ENCODE measurements at regions not wholly inside any gene's neighbourhood (a gene's known extent, or its start where the extent isn't known, plus 50 kb on each side); places are given as distances from the start of the nearest gene placed in this dataset.

DNA sequence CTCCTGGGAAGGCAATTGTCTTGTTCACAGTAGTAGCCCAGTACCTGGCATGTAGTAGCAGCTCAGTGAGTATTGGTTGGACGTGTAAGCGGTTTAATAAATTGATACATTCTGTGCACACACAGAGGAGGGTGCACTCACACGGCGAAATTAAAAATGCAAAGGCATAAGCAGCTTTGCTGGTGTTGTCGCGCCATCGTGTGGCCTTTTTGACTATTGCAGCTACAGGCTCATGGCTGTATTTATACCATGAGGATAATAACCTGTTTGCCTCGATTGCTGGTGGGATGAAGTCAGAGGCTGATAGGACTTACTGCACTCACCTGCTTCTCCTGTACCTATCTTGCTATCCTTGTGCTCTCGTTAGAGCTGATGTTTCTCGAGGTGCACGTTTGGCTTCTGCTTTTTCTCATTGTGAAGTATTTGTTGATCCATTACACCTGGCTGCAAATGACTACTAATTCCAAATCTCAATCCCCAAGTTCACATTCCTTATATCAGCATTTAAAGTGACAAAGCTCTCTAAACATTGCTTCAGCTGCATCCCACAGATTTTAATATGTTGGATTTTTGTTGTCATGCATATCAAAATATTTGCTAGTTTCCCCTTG is 61.5 kb downstream of the TBXT start:
- peak; percentile 6 for DNase-seq

DNA sequence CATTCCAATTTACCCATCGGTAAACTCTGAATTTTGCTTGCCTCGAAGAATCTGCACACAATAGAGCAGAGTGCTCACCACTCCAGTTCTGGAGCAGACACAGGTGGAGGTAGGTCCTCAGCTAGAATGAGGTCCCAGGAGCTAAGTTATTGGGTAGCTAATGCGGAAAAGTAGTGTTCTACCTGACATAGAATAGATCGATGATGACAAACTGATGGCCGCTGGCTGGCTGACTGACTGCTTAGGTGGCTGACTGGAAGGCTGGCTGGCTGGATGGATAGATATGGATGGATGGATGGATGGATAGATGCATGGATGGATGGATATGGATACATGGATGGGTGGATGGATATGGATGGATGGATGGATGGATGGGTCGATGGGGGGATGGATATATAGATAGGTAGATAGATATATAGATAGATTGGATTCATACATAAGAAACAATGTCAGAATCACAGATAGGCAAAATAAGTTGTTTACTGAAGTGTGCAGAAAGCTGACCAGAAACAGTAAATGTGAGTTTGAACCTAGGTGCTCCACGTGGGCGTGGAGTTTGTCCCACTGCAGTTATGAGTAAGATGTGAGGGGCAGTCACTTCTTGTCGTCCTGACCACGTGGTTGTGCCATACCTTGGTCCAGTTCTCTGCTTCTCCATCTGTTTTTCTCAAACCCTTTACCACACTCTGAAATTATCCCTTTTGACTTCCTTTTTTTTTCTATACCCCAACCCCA is 62.1 kb downstream of the TBXT start:
- DNase-seq, result no peak

DNA sequence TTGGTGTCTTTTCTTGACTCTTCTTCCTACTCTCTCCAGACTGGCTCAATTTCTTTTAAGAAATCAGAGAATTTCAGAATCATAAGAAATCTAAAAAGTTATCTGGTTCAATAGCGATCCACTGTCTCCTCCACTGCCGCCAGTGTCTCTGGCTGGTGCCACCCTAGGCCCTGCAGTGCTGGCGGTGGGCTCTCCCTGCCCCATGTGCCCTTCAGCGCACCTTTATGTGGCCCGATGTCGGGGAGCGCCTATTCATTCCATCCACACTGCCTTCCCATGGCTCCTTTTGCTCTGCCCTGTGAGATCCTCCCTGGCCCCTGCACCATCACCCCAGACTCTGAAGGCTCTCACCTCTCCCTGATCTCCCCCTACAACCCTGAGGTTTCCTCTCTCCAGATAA is 62.8 kb downstream of the TBXT start:
- no peak for DNase-seq

DNA sequence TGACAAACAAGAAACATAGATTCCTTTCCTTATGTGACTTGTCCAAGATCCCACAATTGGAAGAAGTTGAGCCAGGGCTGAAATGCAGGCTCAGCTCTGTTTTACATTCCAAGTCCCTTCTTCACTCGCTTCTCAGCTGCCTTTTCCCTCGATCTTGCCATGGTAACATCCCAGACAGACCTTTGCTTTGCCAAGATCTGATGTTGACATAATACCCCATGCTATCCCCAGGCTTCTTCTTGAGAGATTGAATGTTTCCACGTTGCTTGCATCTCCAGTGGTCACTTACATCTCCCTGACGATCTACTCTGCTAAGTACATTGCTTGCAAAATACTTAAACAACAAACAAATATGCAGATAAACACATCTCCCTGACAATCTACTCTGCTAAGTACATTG is 63.5 kb downstream of the TBXT start:
- DNase-seq, result no peak

DNA sequence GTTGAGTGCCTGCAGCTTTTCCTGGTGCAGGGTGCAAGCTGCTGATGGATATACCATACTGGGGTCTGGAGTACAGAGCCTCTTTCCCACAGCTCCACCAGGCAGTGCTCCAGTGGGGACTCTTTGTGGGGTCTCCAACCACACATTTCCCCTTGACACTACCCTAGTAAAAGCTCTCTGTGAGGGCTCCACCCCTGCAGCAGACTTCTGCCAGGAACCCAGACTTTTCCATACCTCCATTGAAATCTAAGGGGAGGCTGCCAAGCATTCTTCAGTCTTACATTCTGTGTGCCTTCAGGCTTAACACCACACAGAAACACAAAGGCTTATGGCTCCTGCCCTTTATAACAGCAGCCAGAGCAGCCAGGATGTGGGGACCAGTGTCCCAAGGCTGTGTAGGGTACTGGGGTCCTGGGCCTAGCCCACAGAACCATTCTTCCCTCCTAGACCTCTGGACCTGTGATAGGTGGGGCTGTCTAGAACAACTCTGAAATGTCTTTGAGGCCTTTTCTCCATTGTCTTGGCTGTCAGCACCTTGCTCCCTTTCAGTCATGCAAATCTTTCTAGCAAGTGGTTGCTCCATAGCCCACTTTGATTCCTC is 65.7 kb downstream of the TBXT start:
- DNase-seq, result no peak

DNA sequence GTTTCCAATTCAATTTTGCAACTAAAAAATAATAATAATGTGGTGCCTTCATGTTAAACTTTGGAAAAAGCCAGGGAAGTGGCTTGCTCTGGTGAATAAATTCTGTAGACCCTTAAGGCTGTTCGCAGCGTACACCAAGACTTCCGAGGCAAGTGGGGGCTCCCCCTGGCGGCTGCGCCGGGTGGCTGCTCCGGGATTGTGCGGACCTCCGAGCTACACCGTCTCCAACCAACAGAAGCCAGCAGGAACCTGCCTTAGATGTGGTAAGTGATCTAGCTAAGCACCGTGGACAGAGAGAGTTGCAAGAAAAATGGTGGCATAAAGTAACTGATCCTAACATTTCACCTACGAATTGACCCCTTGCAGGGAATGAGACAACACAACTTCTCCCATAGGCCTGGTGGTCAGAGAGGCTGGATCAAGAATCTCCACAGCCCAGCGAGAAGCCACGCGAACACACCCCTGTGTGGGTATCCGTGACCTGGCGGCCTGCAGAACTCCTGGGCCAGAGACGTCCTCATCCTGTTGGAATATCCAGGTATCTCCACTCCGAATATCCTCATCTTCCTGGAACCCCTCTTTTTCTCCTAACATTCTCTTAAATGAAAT is 69.6 kb downstream of the TBXT start:
- no peak for DNase-seq

DNA sequence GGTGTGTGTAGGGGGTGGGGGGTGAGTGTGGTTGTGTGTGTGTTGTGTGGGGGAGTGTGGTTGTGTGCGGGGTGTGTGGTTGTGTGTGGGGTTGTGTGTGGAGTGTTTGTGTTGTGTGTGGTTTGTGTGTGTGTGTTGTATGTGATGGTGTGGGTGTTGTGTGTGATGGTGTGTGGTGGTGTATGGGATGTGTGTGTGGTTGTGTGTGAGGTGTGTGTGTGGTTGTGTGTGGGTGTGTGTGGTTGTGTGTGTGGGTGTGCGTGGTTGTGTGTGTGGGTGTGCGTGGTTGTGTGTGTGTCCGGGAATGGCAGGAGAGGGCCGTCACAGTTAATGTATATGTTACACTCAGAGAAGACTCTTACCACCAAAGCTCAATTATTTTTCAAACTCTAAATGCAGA is 79.8 kb downstream of the TBXT start:
- DNase-seq, result no peak

DNA sequence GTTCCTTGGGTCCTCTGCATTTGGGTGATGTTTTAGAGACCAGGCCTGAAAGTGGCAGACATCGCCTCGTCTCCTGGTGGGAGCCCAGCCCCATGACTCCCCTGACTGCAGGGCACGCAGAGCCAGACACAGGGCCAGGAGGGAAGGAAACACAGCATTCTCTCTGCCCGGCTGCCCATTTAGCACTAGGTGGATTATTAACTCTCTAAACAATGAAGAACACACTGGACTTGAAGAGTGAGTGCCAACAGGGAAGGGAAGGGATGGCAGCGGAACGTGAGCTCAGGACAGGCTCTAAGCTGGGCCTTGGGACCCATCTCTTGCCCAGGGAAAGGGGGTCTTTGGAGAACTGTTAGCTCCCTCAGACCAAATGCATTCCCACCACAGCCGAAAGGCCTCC is 80.4 kb downstream of the TBXT start:
- no peak for DNase-seq

GRCh38 chr6:166085500-166085899 is 82.2 kb downstream of the TBXT start:
- DNase-seq, result no peak

- no peak for DNase-seq
Measured at GRCh38 chr6:166084951-166085350, 82.7 kb downstream of the TBXT start.

GRCh38 chr6:166079841-166080240 is 87.8 kb downstream of the TBXT start:
- DNase-seq, result no peak

DNA sequence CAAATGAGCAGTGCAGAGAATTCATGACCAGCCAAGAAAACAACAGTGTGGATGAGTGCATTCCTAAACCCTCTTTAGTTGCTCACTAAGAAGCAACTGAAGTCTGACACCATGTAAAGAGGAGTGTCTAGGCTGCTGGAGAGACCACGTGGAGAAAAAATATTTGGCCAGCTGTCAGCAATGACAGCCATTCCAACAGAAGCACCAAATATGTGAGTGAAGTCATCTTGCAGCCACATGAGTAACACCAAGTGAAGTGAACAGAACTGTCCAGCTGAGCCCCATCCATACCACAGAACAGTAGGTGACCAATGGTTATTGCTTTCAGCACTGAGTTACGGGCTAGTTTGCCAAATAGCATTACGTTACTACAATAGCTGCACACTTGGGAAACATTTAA is 89.4 kb downstream of the TBXT start:
- DNase-seq, result no peak

DNA sequence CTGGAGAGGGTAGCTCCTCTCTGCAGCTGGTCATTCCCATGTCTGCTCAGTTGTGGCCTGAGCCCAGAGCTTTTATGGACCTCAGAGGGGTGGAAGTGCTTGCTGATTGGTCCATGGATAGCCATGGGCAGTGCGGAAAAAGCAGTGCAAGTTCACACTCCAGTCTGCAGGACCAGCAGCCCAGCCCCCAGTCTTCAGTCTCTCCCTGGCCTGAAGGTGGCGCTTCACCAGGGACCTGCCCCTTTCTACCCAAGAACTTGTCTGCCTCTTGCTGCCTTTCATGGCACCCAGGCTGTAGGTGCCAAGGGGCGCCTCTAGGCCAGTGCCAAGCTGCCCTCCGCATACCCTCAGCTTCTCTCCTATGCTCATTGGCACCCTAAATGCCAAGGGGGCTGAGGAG is 91.0 kb downstream of the TBXT start:
- no peak for DNase-seq

GRCh38 chr6:166075925-166076324 is 91.7 kb downstream of the TBXT start:
- DNase-seq, result no peak

DNA sequence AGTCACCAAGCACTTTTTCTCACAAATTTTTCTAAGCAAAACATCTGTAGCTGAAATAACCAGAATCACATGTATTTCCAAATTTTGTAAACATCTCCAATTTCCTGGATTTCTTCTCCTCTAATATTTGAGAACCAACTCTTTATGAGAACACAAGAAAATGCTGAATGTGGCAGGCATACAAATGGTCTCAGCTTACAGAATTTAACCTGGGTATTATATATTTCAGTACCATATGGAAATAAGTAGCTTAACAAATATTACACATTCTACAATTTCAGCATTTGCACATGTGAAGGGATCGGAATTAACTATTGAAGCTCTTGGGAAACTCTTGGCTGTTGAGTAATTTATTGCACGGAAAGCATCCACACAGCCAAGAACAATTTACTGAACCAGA is 92.5 kb downstream of the TBXT start:
- DNase-seq, result no peak

GRCh38 chr6:166073082-166073481 is 94.6 kb downstream of the TBXT start:
- DNase-seq, result no peak

GRCh38 chr6:166068768-166069167 is 98.9 kb downstream of the TBXT start:
- no peak for DNase-seq

DNA sequence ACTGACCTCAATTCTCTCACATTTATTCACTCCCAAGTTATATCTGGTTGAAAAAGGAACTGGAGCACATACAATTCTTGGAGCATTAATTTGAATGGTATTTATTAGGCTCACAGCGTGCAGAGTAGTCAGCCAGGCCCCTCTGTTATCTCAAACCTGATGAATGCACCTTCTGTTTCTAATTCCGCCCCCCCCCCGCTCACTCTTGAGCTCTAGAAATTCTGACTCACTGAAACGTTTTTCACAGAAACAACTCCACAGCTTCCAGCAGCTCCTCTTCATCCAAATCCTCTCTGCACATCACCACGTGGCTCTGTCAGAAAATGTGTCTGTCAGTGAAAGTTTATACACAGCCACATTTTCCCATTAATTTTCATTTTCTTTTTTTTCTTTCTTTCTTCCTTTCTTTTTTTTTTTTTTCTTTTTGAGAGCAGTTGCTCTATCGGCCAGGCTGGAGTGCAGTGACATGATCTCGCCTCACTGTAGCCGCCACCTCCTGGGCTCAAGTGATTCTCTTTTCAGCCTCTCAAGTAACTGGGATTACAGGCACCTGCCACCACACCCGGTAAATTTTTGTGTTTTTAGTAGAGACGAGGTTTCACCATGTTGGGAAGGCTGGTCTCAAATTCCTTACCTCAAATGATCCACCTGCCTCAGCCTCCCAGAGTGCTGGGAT is 109.4 kb downstream of the TBXT start:
- no peak for DNase-seq

- no peak for DNase-seq
Measured at GRCh38 chr6:166057431-166057830, 110.2 kb downstream of the TBXT start.

DNA sequence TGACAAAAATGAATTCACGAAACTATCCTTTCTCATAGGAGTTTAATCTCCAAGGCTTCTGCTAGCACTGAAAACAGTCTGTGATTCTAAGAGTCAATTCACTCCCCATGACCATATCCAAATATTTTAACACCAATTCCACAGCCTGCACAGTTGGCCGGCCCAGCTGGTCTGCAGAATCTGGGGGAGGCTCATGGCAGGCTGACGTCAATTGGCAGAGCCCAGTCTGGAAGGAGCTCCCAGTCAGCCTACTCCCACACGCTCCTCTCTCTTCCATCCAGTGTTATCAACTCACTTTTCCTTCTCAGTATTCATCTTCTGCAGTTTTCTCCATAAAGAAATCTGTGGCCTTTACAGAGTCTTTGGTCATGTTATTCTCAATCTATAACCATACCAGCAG is 111.0 kb downstream of the TBXT start:
- DNase-seq, result no peak

DNA sequence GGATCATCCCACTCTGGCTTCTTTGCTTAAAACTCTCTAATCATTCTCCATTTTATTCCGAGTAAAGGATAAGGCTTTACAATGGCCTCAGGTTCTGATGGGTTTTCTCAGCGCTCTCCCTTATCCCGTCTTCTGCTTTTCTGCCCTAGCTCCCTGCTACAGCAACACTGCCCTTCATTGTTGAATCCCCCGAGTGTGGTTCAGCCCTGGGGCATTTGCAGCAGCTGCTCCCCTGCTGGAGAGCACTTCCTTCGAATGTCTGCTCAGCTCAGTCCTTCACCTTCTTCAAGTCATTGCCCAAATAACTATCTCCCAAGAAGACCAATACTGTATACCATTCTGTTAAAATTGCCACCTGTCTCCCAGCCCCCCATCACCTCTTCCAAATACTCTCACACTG is 111.8 kb downstream of the TBXT start:
- DNase-seq, result no peak

GRCh38 chr6:166052837-166053236 is 114.8 kb downstream of the TBXT start:
- no peak for DNase-seq

- DNase-seq, result no peak
Measured at GRCh38 chr6:166050559-166050958, 117.1 kb downstream of the TBXT start.

GRCh38 chr6:166046982-166047381 is 120.7 kb downstream of the TBXT start:
- no peak for DNase-seq

All from DMS 273 treated with DMSO at 0.1 percent for 48 hours (cell line).